HepG2 (cell line): ENCODE measurements at regions not wholly inside any gene's neighbourhood (a gene's known extent, or its start where the extent isn't known, plus 50 kb on each side); places are given as distances from the start of the nearest gene placed in this dataset.

Experiments
- ATAC-seq: fragments of 200-7000 bp; cut with Tn5 transposase; 3 replicates; pipeline ENCODE4 v1.9.1; 2020; ENCODE audit warnings: mild to moderate bottlenecking, moderate library complexity
- BruUV-seq: library from RNA; stranded (reverse); fragments of 400-500 nt; replicated peaks from 2 replicates; lab custom pipeline; 2021; lab: Mats Ljungman, UMichigan
- CTCF ChIA-PET: fragments of 300-600 bp; formaldehyde crosslinking; extraction: SDS; loops from one replicate; lab custom pipeline; 2021; ENCODE audit warnings: low total read pairs, inconsistent platforms, low intra/inter-chr PET ratio; lab: Yijun Ruan, JAX
- POLR2A ChIA-PET: fragments of 350-600 bp; sonication (Branson Sonifier 250); formaldehyde crosslinking; loops from one replicate; lab custom pipeline; 2020; ENCODE audit warnings: antibody characterized with exemption, inconsistent platforms; lab: Yijun Ruan, JAX
- DNase-seq: peaks from one replicate; pipeline ENCODE4 v3.0.0-alpha.2; 2015; ENCODE audit warnings: low spot score
- FAIRE-seq: peaks from 3 replicates; lab custom pipeline; 2011; peaks lifted over from hg19 to GRCh38; lab: Jason Lieb, UNC
- H2AFZ ChIP-seq: one replicate; pipeline ENCODE4 v1.6.1; 2011; ENCODE audit warnings: low read length, inconsistent platforms
- H3K27ac ChIP-seq: fragments of 300-600 bp; 3 replicates; pipeline ENCODE4 v1.8.0; 2011; ENCODE audit warnings: mixed run types, mild to moderate bottlenecking, mixed read lengths, low read length, inconsistent platforms; ENCODE audit not compliant: insufficient read depth; ENCODE audit errors: extremely low read length
- H3K27me3 ChIP-seq, 2 experiments: fragments of 200-600 bp in 1 of 2; 2 replicates in 1 of 2; 3 replicates in 1 of 2; pipeline versions ENCODE4 v1.6.0 to v1.8.0; 2011; ENCODE audit warnings: low read length in 2 of 2, mild to moderate bottlenecking in 2 of 2, moderate library complexity in 2 of 2, inconsistent platforms in 1 of 2; ENCODE audit not compliant: insufficient read depth in 2 of 2, control insufficient read depth in 1 of 2
- H3K36me3 ChIP-seq, 2 experiments: fragments of 200-600 bp in 1 of 2; replicated peaks in 1 of 2; 2 replicates in 1 of 2; 3 replicates in 1 of 2; pipeline versions ENCODE4 v1.5.1 to v1.8.0; 2011; ENCODE audit warnings: low read length in 2 of 2, inconsistent platforms in 1 of 2; ENCODE audit not compliant: insufficient read depth in 2 of 2, control insufficient read depth in 1 of 2
- H3K4me1 ChIP-seq: 2 replicates; pipeline ENCODE4 v1.5.1; 2012; ENCODE audit warnings: low read length, inconsistent platforms; ENCODE audit not compliant: insufficient read depth
- H3K4me2 ChIP-seq: 2 replicates; pipeline ENCODE4 v1.6.0; 2011; ENCODE audit warnings: low read depth, low read length, inconsistent platforms
- H3K4me3 ChIP-seq, 3 experiments: fragments of 200-600 bp in 1 of 3; sonication (generic), shearing (Covaris generic) in 1 of 3; replicated peaks in 1 of 3; 2 replicates each; pipeline ENCODE4 v1.5.1; 2011 to 2016; ENCODE audit warnings: low read length in 3 of 3, inconsistent platforms in 2 of 3, low read depth in 2 of 3, mild to moderate bottlenecking in 2 of 3, control low read depth in 1 of 3, mixed read lengths in 1 of 3; ENCODE audit not compliant: insufficient read depth in 1 of 3
- H3K79me2 ChIP-seq: one replicate; pipeline ENCODE4 v1.6.1; 2011; ENCODE audit warnings: low read length, inconsistent platforms; ENCODE audit not compliant: insufficient read depth
- H3K9ac ChIP-seq: 2 replicates; pipeline ENCODE4 v1.6.0; 2011; ENCODE audit warnings: mild to moderate bottlenecking, low read depth, low read length, inconsistent platforms; ENCODE audit not compliant: insufficient read depth
- H3K9me3 ChIP-seq: 2 replicates; pipeline ENCODE4 v1.5.1; 2012; ENCODE audit warnings: mild to moderate bottlenecking, low read length
- H4K20me1 ChIP-seq: 2 replicates; pipeline ENCODE4 v1.6.0; 2011; ENCODE audit warnings: inconsistent platforms, mild to moderate bottlenecking, low read length, moderate library complexity; ENCODE audit not compliant: insufficient read depth
- CCDC6 ChIP-seq: sonication (generic); formaldehyde crosslinking; IDR thresholded peaks from 2 replicates; pipeline ENCODE4 v1.8.1; 2022; ENCODE audit warnings: mild to moderate bottlenecking, missing genetic modification reagents, moderate library complexity
- IRF2 ChIP-seq: IDR thresholded peaks from 2 replicates; pipeline ENCODE4 v1.6.1; 2018; ENCODE audit warnings: missing genetic modification reagents, missing compliant biosample characterization
- KDM5B ChIP-seq: sonication (generic); formaldehyde crosslinking; IDR thresholded peaks from 2 replicates; pipeline ENCODE4 v1.4.0; 2020; ENCODE audit warnings: missing genetic modification reagents, mild to moderate bottlenecking, borderline replicate concordance
- MBNL3 ChIP-seq: fragments of 250-450 bp; sonication (Bioruptor Pico); conservative IDR thresholded peaks from 2 replicates; pipeline ENCODE4 v1.8.0; 2022; ENCODE audit warnings: mild to moderate bottlenecking, inconsistent platforms
- NCOA2 ChIP-seq: sonication (generic); formaldehyde crosslinking; IDR thresholded peaks from 2 replicates; pipeline ENCODE4 v1.8.0; 2022; ENCODE audit warnings: inconsistent platforms
- POGZ ChIP-seq: sonication (generic); formaldehyde crosslinking; IDR thresholded peaks from 2 replicates; pipeline ENCODE4 v1.4.0; 2020; ENCODE audit warnings: mild to moderate bottlenecking, missing genetic modification reagents
- PRMT3 ChIP-seq: sonication (generic); formaldehyde crosslinking; IDR thresholded peaks from 2 replicates; pipeline ENCODE4 v1.8.1; 2022; ENCODE audit warnings: low read depth, mild to moderate bottlenecking, moderate library complexity, missing genetic modification reagents, borderline replicate concordance
- RBAK ChIP-seq: sonication (generic); formaldehyde crosslinking; IDR thresholded peaks from 2 replicates; pipeline ENCODE4 v1.5.1; 2020; ENCODE audit warnings: mild to moderate bottlenecking, missing genetic modification reagents
- RBM39 ChIP-seq: fragments of 200-400 bp; formaldehyde crosslinking; IDR thresholded peaks from one replicate; pipeline ENCODE4 v1.6.1; 2018; ENCODE audit warnings: antibody characterized with exemption, mild to moderate bottlenecking, low read depth, low read length; ENCODE audit not compliant: poor library complexity, severe bottlenecking
- RXRA ChIP-seq: sonication (generic); formaldehyde crosslinking; IDR thresholded peaks from 2 replicates; pipeline ENCODE4 v1.5.1; 2020; ENCODE audit warnings: missing genetic modification reagents
- TBX3 ChIP-seq: fragments of 450-650 bp; IDR thresholded peaks from 2 replicates; pipeline ENCODE4 v1.6.1; 2017; ENCODE audit warnings: antibody characterized with exemption, mild to moderate bottlenecking, inconsistent platforms, borderline replicate concordance
- ZBTB38 ChIP-seq: sonication (generic); formaldehyde crosslinking; IDR thresholded peaks from 2 replicates; pipeline ENCODE4 v1.5.1; 2020; ENCODE audit warnings: mild to moderate bottlenecking, missing genetic modification reagents
- ZNF264 ChIP-seq: sonication (generic); formaldehyde crosslinking; IDR thresholded peaks from 2 replicates; pipeline ENCODE4 v1.4.0; 2020; ENCODE audit warnings: missing genetic modification reagents
- ZNF367 ChIP-seq: sonication (generic); formaldehyde crosslinking; IDR thresholded peaks from 2 replicates; pipeline ENCODE4 v1.4.0; 2020; ENCODE audit warnings: missing genetic modification reagents, borderline replicate concordance
- ZNF484 ChIP-seq: sonication (generic); formaldehyde crosslinking; IDR thresholded peaks from 2 replicates; pipeline ENCODE4 v1.5.1; 2020; ENCODE audit warnings: mild to moderate bottlenecking, low read depth, missing genetic modification reagents, borderline replicate concordance
- WGBS: methylation state at CpG from one replicate; pipeline ENCODE4 v1.1.6; 2017; ENCODE audit warnings: low lambda C conversion rate; 5-methylcytosine and 5-hydroxymethylcytosine counted together
- in situ Hi-C: cut with HindIII; loops from 2 replicates; pipeline ENCODE4 v1.10.0; 2017; ENCODE audit warnings: low pct_unique_long_range_greater_than_20kb; ENCODE audit not compliant: extremely low pct_ligation_motif_present
- intact Hi-C: fragments of 100-400 bp; cut with micrococcal nuclease; formaldehyde crosslinking; loops from one replicate; pipeline ENCODE4 v1.10.0; 2022; ENCODE audit not compliant: unreplicated experiment
- TF ChIP-seq, protein P1 (sequence below): sonication (generic); formaldehyde crosslinking; IDR thresholded peaks from 2 replicates; pipeline ENCODE4 v1.5.0; 2020; ENCODE audit warnings: mild to moderate bottlenecking, missing genetic modification reagents, borderline replicate concordance
- TF ChIP-seq, protein P2 (sequence below): sonication (generic); formaldehyde crosslinking; IDR thresholded peaks from 2 replicates; pipeline ENCODE4 v1.4.0; 2020; ENCODE audit warnings: low read depth, mild to moderate bottlenecking, missing genetic modification reagents
- TF ChIP-seq, protein P3 (sequence below): sonication (generic); formaldehyde crosslinking; IDR thresholded peaks from 2 replicates; pipeline ENCODE4 v1.8.0; 2022; ENCODE audit warnings: low read depth, missing genetic modification reagents

DNA sequence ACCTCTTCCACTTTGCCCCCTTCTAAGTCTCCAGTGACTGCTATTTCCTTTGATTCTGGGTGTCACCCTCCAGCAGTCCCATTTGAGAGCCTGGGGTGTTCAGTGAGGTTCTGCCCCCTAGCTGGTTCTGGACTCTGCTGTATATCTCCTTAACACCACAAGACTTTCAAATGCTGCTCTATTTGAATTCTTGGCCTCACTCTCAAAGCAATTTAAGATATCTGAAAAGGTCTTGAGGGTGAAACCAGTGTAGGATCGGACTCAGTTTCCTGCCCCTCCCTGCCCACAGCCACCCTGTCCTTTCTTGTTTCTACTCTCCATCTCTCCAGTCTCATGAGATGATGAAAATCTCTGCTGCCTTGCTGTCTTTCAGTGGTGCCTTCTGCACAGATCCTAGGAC is 280.9 kb downstream of the TENT4A start:
- ChIA-PET CTCF (no interaction called here), POLR2A (no interaction called here)
- no peak for DNase-seq
- 20% methylated on average over 1 of the region's 1 CpG for WGBS
- Histone ChIP-seq H3K9me3 (0 out of 2 replicates have a peak, but pooled peaks cover 5% of the 10 kb centered on the region), H3K36me3 (no peaks in the 10 kb centered on the region), H3K27ac (no peak overlapping the region), H4K20me1 (no peaks in the 10 kb centered on the region), H3K9ac (no peak overlapping the region), H3K79me2 (no peaks in the 10 kb centered on the region), H3K27me3 (no peaks in the 10 kb centered on the region), H3K4me3 (no peak overlapping the region), H3K4me1 (no peaks in the 10 kb centered on the region), H3K4me2 (no peak overlapping the region), H2AFZ (no peak overlapping the region)
- TF ChIP-seq POGZ (CRISPR knock-in tag) = no peak
- TF ChIP-seq ZBTB38 (CRISPR knock-in tag) = no peak
- TF ChIP-seq, protein P1, sequence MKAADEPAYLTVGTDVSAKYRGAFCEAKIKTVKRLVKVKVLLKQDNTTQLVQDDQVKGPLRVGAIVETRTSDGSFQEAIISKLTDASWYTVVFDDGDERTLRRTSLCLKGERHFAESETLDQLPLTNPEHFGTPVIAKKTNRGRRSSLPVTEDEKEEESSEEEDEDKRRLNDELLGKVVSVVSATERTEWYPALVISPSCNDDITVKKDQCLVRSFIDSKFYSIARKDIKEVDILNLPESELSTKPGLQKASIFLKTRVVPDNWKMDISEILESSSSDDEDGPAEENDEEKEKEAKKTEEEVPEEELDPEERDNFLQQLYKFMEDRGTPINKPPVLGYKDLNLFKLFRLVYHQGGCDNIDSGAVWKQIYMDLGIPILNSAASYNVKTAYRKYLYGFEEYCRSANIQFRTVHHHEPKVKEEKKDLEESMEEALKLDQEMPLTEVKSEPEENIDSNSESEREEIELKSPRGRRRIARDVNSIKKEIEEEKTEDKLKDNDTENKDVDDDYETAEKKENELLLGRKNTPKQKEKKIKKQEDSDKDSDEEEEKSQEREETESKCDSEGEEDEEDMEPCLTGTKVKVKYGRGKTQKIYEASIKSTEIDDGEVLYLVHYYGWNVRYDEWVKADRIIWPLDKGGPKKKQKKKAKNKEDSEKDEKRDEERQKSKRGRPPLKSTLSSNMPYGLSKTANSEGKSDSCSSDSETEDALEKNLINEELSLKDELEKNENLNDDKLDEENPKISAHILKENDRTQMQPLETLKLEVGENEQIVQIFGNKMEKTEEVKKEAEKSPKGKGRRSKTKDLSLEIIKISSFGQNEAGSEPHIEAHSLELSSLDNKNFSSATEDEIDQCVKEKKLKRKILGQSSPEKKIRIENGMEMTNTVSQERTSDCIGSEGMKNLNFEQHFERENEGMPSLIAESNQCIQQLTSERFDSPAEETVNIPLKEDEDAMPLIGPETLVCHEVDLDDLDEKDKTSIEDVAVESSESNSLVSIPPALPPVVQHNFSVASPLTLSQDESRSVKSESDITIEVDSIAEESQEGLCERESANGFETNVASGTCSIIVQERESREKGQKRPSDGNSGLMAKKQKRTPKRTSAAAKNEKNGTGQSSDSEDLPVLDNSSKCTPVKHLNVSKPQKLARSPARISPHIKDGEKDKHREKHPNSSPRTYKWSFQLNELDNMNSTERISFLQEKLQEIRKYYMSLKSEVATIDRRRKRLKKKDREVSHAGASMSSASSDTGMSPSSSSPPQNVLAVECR (CRISPR knock-in tag) = no peak
- no peak for TF ChIP-seq NCOA2 (CRISPR knock-in tag)
- TF ChIP-seq RBAK = no peak
- no peak for TF ChIP-seq RBM39
- TF ChIP-seq, protein P2, sequence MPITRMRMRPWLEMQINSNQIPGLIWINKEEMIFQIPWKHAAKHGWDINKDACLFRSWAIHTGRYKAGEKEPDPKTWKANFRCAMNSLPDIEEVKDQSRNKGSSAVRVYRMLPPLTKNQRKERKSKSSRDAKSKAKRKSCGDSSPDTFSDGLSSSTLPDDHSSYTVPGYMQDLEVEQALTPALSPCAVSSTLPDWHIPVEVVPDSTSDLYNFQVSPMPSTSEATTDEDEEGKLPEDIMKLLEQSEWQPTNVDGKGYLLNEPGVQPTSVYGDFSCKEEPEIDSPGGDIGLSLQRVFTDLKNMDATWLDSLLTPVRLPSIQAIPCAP (CRISPR knock-in tag) = no peak
- no peak for TF ChIP-seq IRF2 (CRISPR knock-in tag)
- TF ChIP-seq, protein P3, sequence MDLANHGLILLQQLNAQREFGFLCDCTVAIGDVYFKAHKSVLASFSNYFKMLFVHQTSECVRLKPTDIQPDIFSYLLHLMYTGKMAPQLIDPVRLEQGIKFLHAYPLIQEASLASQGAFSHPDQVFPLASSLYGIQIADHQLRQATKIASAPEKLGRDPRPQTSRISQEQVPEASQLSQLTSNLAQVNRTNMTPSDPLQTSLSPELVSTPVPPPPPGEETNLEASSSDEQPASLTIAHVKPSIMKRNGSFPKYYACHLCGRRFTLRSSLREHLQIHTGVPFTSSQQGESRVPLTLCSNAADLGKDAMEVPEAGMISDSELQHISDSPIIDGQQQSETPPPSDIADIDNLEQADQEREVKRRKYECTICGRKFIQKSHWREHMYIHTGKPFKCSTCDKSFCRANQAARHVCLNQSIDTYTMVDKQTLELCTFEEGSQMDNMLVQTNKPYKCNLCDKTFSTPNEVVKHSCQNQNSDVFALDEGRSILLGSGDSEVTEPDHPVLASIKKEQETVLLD = no peak
- no peak for TF ChIP-seq KDM5B (CRISPR knock-in tag)
- TF ChIP-seq ZNF367 (CRISPR knock-in tag) = no peak
- TF ChIP-seq PRMT3 (CRISPR knock-in tag) = no peak
- TF ChIP-seq RXRA = no peak
- no peak for TF ChIP-seq ZNF484 (CRISPR knock-in tag)
- TF ChIP-seq TBX3 = no peak
- TF ChIP-seq ZNF264 (CRISPR knock-in tag) = no peak
- no peak for TF ChIP-seq MBNL3 (CRISPR knock-in tag)
- TF ChIP-seq CCDC6 (CRISPR knock-in tag) = no peak
- ATAC-seq = no peak
- intact Hi-C loops = no loop called here
- in situ Hi-C loops = no loop called here
- no TSS peak for BruUV-seq
- no peak for FAIRE-seq
